Thoracic aorta (tissue), 2 donors: ENCODE measurements at regions not wholly inside any gene's neighbourhood (a gene's known extent, or its start where the extent isn't known, plus 50 kb on each side); places are given as distances from the start of the nearest gene placed in this dataset.

ENCODE experiments used
- ATAC-seq: fragments of 150-250 bp; one replicate; pipeline ENCODE4 v1.8.0; 2017; ENCODE audit warnings: low read depth; ENCODE audit not compliant: insufficient number of reproducible peaks, low FRiP score
- DNase-seq: peaks from one replicate; pipeline ENCODE4 v3.0.0-alpha.2; 2020; ENCODE audit warnings: low spot score
- H3K27ac ChIP-seq, 2 donors: fragments of 200-600 bp; sonication (generic); 1 replicate in 1 of 2; 2 replicates in 1 of 2; pipeline ENCODE4 v1.5.1; 2016; ENCODE audit warnings: mild to moderate bottlenecking in 2 of 2, moderate library complexity in 2 of 2
- H3K27me3 ChIP-seq: fragments of 200-600 bp; sonication (generic); replicated peaks from 2 replicates; pipeline ENCODE4 v1.6.0; 2016; ENCODE audit warnings: mild to moderate bottlenecking; ENCODE audit not compliant: insufficient read depth
- H3K36me3 ChIP-seq: fragments of 200-600 bp; sonication (generic); one replicate; pipeline ENCODE4 v1.5.1; 2016
- H3K4me1 ChIP-seq, 2 donors: fragments of 200-600 bp; sonication (generic); 1 replicate in 1 of 2; 2 replicates in 1 of 2; pipeline versions ENCODE4 v1.5.1 to v1.6.0; 2016; ENCODE audit warnings: low read depth in 2 of 2, mild to moderate bottlenecking in 1 of 2; ENCODE audit not compliant: control insufficient read depth in 1 of 2
- H3K4me3 ChIP-seq: fragments of 200-600 bp; sonication (generic); 2 replicates; pipeline ENCODE4 v1.5.1; 2016; ENCODE audit warnings: mild to moderate bottlenecking
- H3K9me3 ChIP-seq: fragments of 200-600 bp; sonication (generic); 2 replicates; pipeline ENCODE4 v1.5.1; 2016
- TF ChIP-seq, protein P1 (sequence below): fragments of 200-600 bp; sonication (generic); IDR thresholded peaks from one replicate; pipeline ENCODE4 v1.5.1; 2019; ENCODE audit warnings: antibody characterized with exemption

DNA sequence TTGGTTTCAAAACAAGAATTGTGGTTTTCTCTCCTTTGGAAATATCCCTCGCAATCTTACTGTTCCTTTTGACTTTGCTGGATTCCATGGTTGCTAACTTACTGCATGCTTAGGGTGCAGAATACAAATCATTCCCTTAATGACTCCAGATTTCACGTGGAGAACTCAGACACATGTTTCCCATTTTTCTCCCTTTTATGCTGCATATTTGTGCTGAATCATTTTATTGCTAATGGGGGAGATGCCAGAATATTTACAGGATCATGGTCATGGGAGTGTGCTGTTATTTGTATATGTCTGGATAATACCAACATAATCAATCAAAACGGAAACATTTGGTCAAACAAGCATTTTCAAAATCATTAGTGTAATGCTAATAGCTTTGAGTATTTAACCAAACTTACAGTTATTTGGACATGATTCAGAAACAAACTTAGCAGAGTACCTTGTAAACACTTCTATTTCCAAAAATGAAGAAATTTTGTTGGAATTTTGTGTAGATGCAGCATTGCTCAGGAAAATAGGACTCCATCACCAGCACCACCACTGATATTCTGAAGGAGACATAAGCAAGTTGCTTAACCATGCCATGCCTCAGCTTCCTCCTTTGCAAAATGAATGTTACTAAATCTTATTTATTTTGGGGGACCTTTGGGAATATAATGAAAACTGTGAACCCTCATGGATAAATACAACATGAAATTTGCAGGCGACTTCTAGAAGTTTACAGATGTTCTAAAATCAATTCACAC is 122.5 kb upstream of the RND3 start:
- DNase-seq: no peak
- Histone ChIP-seq H3K9me3 (no peaks in the 10 kb centered on the region), H3K4me1 (peaks cover 0 to 7% of the 10 kb centered on the region in 2 donors), H3K27me3 (no peaks in the 10 kb centered on the region), H3K36me3 (no peaks in the 10 kb centered on the region), H3K27ac (no peak overlapping the region), H3K4me3 (no peak overlapping the region)
- TF ChIP-seq, protein P1, sequence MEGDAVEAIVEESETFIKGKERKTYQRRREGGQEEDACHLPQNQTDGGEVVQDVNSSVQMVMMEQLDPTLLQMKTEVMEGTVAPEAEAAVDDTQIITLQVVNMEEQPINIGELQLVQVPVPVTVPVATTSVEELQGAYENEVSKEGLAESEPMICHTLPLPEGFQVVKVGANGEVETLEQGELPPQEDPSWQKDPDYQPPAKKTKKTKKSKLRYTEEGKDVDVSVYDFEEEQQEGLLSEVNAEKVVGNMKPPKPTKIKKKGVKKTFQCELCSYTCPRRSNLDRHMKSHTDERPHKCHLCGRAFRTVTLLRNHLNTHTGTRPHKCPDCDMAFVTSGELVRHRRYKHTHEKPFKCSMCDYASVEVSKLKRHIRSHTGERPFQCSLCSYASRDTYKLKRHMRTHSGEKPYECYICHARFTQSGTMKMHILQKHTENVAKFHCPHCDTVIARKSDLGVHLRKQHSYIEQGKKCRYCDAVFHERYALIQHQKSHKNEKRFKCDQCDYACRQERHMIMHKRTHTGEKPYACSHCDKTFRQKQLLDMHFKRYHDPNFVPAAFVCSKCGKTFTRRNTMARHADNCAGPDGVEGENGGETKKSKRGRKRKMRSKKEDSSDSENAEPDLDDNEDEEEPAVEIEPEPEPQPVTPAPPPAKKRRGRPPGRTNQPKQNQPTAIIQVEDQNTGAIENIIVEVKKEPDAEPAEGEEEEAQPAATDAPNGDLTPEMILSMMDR: no peak
- ATAC-seq: no peak

DNA sequence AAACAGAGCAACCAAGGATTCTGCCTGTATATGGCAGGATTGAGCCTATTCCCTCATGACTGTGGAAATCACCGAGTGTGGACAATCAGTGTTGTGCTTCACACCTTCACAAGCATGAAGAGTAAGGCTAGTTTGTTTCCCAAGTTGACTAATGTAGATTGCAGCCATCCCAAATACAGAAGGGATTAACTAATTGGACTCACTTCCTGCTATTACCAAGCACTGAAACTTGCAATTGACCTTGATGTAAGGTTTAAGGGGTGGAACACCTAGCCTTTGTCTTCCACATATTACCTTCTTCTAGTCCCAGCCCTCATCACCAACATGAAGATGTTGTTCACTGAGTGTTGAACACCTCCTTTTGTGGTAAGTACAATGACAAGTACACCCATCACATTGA is 120.9 kb upstream of the RND3 start:
- ATAC-seq: no peak
- no peak overlapping the region for H3K4me3 ChIP-seq

DNA sequence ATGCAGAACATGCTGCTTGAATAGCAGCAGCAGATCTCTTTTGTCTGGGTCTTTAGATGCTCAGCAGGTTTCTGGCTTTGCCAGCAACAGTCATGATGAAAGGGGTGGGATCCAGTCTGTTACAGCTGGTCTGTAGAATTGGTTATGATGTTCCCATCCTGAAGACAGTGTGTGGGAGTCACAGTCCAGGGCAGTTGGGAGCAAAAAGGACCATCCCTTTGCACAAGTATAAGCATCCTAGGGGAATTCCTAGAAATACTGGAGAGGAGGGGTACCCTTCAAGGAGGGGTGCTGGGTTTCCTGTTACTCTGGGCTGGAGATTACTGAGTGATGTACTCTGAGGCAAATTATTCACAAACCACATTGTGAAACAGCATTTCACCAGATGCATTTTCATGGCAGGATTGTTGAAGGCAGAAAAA is 119.9 kb upstream of the RND3 start:
- ATAC-seq: no peak
- TF ChIP-seq, protein P1: no peak
- no peak overlapping the region for H3K4me3 ChIP-seq
- no peaks in the 10 kb centered on the region for H3K9me3 ChIP-seq
- H3K36me3 ChIP-seq: no peaks in the 10 kb centered on the region
- no peaks in the 10 kb centered on the region for H3K27me3 ChIP-seq
- DNase-seq: no peak
- no peak overlapping the region for H3K27ac ChIP-seq
- H3K4me1 ChIP-seq: no peaks in the 10 kb centered on the region

More for the DNA sequence above, 120.9 kb upstream of the RND3 start:
- no peak for DNase-seq
- Histone ChIP-seq H3K36me3 (no peaks in the 10 kb centered on the region), H3K4me1 (peaks cover 0 to 6% of the 10 kb centered on the region in 2 donors), H3K9me3 (no peaks in the 10 kb centered on the region), H3K27me3 (no peaks in the 10 kb centered on the region), H3K27ac (no peak overlapping the region)
- TF ChIP-seq, protein P1: no peak

DNA sequence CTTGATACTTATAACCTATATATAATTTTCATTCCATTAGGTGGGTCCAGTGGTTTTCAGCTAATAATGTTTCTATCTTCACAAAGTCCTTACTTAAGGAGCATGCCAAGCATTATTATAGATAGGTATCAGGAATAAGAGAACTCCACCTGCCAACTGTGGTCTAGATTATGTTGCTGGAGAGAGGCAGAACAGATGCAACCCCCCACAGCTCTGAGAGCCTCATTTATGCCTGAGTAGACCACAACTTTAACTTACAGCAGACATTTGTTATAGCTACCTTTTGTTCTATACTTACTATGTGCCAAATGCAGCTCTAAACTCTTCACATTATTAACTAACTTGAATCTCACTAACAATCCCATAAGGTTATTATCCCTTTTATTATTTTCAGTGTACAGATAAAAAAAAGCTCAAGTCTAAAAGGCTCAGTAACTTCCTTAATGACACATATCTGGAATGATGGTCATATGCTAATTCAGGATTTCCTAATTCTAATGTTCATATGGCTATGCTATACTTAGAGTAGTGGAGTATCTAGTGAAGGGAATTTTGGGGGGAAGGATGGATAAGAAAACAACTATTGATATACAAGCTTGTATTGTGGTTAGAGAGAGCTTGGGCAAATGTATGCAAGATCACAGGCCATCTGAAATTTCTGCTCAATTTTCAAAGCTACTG is 119.1 kb upstream of the RND3 start:
- ATAC-seq: no peak
- peaks cover 4 to 5% of the 10 kb centered on the region in 2 donors for H3K4me1 ChIP-seq
- DNase-seq: no peak
- TF ChIP-seq, protein P1: no peak
- no peak overlapping the region for H3K27ac ChIP-seq
- no peak overlapping the region for H3K4me3 ChIP-seq
- H3K36me3 ChIP-seq: no peaks in the 10 kb centered on the region
- no peaks in the 10 kb centered on the region for H3K27me3 ChIP-seq
- no peaks in the 10 kb centered on the region for H3K9me3 ChIP-seq

DNA sequence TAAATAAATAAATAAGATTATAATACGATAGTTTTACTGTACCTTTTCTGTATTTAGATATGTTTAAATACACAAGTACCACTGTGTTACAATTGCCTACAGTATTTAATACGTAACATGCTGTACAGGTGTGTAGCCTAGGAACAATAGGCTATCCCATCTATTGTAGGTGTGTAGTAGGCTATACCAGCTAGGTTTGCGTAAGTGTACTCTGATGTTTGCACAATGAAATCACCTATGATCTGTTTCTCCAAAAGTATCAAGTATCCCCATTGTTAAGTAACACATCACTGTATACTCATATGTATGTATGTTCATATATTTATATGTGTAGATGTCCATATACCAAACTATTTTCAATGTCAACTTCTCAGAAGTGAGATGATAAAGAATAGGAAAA is 118.2 kb upstream of the RND3 start:
- Histone ChIP-seq H3K36me3 (no peaks in the 10 kb centered on the region), H3K4me3 (no peak overlapping the region), H3K4me1 (peaks cover 11 to 13% of the 10 kb centered on the region in 2 donors), H3K9me3 (no peaks in the 10 kb centered on the region), H3K27me3 (no peaks in the 10 kb centered on the region), H3K27ac (no peak overlapping the region)
- TF ChIP-seq, protein P1: no peak
- ATAC-seq (no peak), DNase-seq (no peak)
